ENCODE measurements at regions not wholly inside any gene's neighbourhood (a gene's known extent, or its start where the extent isn't known, plus 50 kb on each side); places are given as distances from the start of the nearest gene placed in this dataset.

DNA sequence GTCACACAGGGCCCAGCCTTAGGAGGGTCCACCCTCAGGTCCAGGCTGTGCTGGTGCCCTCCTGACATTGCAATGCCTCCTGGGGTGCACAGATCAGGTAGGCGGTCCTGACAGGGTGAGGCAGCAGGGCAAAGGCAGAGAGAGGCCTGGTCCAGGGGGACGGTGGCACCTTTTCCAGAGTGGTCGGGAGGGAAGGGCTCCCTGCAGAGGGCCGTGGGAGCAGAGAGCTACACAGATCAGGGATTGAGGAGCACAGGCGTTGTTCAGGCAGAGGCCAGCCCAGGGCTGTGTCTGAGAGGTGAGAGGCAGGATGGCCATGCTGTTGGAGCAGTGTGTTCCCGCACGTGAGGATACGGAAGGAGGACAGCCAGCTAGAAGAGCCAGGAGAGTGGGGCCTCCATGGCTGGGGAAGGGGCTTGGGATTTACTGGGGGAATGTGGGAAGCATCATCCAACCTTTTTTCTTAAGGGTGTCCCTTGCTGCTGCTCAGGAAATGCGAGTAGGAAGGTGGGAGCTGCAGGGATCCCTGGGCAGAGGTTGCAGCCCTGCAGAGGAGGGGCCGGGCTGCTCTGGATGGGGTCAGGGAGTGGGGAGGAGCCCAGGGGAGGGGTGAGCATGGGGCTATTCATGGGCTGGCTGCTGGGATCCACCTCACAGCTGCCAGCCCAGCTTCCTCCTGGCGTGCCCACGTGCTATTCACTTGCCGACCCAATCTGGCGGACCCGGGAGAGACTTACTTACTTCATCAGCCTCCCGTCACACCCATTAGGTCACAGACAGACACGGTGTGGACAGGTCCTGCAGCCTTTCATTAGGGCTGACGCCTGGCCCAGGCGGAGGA is 1516.4 kb downstream of the TBC1D22A start:
- no peak for DNase-seq

DNA sequence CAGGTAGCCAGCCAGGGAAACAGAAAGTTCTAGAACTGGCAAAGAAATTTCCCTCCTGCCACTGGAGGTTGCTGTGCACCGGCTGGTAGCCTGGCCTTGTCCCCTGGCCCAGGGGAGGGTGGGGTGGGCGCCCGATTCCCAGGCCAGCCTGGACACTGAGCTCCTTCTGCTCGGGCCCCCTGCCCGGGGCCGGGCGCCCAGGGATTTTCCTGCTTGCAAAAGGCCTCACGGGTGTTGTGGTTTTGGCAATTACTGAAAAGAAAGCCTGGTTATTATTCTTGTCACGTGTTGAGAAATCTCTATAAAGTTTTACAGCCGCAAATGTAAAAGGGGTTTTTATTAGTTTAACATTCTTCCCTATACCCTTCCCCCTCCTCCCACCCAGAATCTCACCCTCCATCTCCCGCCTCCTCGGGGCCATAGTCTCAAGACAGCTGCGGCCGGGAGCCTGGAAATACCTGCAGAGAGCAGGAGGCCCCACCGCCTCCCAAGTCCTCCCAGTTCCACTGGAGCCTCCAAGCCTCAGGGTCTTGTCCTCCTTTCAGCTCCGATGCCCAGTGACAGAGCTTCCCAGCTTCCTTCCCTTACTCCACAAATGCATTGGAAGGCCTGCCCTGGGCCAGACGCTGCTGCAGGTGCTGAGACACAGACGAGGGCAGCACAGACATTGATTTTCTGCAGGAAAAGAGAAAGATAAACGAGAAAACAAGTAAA is 1515.6 kb downstream of the TBC1D22A start:
- DNase-seq: no peak

DNA sequence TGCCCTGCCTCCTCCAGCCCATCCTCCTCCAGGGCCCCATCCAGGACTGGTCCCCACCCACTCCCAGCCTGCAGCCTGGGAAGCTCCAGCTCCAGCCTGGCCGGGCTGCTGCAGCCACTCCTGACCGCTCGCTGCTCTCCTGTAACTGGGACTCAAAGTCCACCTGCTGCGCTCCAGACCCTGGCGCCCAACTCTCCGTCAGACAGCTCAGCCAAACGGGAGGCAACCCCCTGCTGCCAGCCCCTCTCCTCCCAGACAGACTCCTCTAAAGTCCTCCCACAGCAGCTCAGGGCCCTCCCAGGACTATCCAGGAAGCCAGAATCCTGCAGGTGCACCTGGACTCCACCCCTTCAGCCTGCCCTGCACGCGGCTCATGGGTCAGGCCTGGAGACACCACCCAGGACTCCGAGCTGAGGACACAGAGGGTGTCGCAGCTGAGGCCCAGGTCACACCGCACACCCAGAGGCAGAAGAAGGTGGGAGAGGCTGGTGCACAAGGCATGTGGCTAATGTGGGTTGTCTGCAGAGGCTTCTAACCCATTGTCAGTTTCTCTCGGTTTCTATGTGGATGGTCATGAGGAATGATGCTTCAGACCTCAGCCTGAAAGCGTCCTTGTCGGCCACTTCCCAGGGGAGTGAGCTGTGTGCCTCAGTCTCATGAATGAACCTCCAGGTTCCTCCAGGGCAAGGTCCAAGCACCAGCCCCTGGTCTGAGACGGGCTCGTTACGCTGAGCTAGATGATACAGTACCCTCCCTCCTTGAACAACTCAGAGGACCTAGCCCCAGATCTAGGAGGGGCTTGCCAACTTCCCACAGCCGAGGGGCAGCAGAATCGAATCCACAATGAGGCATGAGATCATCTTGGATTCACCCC is 1514.8 kb downstream of the TBC1D22A start:
- DNase-seq: no peak

DNA sequence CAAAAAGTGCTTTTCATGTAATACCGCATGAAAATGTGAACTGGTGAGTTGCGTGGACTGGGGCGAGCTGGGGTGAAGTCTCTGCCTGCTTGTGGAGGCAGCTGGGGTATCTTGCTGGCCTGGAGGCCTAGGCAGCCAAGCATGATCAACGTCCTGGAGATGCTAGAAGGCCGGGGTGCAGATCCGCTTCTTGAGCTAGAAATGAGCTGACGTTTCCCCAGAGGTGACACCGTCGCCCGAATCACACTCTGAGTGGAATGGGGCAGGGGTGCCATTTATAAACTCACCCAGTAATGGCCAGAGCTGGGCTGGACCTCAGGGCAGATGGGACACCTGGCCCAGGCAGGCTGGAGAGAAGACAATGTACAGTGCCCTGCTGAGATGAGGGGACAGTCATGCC is 1513.0 kb downstream of the TBC1D22A start:
- DNase-seq: no peak

DNA sequence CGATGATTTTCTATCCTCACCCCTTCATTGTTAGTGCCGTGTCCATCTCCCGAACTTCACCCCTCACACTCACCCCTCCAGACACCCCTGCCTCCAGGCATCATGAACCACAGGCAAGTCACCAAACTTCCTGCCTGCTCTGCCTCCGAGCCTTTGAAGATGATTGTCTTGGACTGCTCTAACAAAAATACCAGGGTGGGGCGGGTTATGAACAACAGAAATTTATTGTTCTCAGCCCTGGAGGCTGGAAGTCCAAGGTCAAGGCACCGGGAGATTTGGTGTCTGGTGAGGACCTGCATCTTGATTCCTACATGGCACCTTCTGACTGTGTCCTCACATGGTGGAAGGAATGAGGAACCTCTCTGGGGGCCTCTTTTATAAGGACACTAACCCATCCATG is 1508.3 kb downstream of the TBC1D22A start:
- no peak for DNase-seq

DNA sequence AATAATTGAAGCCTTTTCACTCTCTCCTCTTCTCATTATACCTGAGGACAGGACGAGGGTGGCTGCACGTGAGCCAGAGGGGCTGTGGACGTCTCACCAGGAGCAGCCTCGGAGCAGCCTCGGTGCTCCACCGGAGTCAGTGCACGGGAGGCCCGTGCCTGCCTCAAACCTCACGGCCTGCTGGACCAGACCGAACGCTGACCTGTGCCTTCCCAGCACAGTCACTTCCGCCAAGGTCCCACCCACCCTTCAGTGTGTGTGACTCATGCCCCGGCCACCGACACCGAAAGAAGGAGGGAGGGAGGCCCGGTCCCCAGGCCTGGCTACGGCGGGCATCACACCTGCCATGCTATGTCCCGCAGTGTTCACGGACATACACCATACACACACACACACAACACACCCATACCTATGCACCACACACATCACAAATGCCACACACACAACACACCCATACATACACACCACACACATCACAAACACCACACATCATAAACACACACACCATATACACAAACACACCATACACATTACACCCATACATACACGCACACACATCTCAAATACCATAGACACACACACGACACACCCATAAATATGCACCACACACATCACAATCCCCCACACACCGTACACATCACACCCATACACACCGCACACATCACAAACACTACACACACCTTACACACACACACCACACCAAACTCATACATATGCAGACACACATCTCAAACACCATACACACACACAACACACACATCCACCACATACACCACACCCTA is 1506.5 kb downstream of the TBC1D22A start:
- DNase-seq: no peak

DNA sequence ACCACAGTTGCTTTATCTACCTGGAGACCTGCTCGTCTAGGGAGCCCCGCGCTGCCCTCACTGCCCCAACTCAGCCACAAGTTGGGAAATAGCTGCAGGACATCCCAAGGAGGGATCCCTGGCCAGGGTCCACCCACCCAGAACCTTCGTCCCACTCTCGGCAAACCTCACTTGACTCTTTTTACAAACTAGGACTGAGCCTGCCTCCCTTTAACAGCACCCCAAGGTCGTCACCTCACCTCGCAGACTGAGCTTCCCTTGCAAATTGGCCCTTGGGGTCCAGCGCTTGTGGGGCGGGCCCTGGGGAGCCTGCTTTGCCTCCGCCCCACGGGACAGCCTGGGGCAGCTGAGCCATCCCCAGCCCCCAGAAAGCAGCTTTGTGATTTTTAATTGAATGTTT is 1505.8 kb downstream of the TBC1D22A start:
- DNase-seq: no peak

DNA sequence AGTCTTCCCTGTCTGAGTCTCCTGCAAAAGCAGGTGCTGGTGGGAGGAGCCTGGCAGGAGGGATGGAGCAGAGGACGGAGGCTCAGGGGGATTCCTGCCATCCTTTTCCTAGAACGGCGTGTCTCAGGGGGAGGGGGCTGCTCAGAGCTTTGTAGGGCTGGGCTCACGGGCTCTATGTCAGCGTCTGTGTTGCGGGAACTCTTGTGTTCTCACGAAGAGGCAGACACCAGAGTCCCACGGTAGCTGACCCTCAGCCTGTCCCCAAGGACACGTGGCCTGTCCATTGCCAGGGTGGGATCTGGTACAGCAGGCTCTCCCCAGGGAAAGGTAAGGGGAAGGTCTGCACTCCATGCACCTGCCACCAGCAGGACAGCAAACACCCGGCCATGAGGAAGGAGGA is 1505.2 kb downstream of the TBC1D22A start:
- DNase-seq: no peak

DNA sequence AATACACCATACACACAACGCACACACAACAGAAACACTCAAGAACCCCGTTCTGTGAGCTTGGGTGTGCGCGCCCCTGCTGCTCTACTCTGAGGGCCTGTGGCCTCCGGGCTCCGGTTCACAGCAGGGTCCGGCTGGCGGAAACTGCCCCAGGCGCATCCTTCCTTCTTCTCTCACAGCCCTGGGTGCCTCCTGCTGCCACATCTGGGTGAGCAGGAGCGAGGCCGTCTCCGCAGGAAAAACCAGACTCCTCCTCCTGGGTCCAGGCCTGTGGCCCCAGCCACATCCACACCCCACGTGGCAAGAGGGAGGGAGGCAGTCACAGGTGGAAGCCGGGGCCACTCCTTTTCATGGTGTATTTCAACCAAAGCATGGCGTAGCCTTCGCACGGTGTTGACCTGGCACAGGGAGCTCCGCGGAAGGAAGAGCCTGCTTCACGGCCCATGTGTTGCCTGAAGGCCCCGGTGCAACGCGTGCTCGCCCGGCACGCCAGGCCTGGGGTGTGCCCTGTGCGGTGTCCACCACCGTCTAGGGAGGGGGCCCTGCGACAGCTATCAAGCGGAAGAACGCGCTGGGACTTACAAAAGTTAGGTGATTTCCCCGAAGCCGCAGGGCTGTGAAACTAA is 1502.7 kb downstream of the TBC1D22A start:
- DNase-seq: no peak

DNA sequence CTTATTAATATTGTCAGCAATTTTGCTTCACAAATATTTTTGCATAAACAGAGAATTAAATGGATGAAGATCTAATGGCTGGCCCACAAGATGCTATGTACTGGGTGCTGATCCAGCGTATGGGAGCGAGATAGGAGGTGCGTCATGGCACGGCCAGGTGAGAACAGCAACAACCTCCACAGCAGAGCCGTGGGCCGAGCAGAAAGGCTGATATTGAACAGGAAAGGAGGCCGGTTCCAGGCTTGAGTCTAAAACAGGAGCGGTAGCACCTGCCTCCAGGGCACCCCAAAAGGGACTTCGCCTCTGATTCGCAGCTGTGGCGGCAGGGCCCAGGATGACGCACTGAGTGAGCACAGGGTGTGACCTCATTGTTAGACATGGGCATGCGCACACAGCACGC is 1502.1 kb downstream of the TBC1D22A start:
- no peak for DNase-seq

DNA sequence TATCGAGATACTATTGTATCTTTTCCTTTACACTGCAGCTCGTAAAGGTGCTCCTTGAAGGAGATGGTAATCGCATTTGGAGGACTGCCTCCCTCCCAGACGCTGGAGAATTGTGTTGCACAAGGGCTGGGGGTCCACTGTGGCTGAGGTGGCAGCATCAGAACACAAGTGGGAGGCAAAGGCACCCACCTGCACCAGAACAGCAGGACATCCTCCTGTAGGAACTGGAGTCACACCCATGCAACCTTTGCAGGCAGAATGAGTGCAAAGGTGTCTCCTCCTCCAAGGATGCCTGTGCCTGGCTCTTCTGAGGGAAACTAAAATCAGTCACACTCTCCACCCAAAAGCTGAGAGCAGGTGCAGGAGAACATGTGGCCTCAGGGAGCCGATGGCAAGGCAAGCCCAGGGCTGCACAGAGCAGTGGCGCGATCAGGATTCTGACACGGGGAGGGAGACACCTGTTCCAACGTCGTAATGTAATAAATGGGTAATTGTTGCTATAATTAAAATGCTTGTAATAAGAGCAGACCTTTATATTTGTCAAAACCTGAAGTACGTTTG is 1501.4 kb downstream of the TBC1D22A start:
- no peak for DNase-seq

DNA sequence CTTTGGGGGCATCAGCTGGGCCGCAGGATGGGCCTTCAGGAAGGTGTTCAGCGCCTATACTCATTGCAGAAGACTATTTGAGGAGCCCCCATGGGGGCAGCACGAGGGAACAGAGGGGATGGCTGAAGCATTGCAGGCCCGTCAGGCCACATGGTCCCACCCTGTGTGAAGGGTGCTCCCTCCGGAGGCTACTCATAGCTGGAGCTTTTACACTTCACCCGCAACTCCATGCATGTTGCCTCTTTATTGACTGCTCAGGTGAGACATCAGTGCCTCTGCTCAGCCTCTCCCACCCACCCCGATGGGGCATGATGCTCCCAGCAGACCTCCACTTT is 1500.9 kb downstream of the TBC1D22A start:
- no peak for DNase-seq

DNA sequence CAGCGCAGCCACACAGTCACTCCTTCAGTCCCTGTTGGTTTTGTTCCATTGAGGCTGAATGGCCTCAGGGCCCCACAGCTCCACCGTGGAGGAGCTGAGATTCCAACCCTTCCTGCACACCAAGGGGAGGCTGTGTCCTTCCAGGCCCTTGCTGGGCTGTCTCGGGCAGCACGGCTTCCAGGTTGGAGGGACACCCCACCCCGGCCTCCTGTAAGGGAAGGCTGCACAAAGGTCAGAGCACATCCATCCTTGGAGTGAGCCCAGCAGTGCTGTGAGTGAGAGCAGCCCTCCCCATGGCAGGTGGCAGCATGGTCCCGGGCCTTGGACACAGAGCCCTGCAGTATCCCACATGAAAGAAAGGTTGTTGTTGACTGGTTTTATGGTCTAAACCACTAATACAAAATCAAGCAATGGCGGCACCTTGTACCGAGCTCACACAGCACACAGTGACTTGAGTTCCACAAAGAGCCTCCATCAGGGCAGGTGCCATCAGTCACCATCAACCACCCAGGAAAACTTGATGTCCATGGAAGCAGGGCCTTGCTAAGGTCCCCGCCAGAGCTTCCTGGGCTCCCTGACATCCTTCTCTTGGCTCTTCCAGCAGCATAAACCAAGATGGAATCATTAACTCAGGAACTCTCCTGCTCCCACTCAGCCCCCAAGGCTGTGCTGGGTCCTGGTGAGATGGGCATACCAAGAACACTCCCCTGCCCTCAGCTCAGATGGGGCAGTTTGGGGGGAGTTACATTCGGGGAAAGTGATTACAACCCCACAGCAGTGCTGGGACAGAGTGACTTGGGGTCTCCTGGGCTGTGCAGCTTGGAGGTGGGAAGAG is 1500.4 kb downstream of the TBC1D22A start:
- DNase-seq: no peak

DNA sequence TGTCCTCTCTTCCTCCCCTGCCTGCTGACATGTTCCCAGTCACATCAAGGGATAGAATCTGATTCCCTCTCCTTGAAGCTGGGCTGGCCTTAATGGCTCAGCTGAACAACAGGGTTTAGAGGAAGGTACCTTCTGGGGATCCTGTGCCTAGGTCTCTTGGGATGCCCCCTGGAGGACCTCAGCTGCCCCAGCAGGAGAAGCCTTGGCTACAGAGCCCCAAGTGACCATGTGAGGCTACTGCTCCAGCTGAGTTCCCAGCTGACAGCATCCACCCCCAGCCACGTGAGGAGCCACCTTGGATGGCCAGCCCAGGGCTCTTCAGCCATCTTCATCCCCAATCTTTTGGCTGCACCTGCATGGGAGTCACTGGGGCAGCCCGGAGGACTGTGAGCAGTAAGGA is 1499.3 kb downstream of the TBC1D22A start:
- DNase-seq: no peak

DNA sequence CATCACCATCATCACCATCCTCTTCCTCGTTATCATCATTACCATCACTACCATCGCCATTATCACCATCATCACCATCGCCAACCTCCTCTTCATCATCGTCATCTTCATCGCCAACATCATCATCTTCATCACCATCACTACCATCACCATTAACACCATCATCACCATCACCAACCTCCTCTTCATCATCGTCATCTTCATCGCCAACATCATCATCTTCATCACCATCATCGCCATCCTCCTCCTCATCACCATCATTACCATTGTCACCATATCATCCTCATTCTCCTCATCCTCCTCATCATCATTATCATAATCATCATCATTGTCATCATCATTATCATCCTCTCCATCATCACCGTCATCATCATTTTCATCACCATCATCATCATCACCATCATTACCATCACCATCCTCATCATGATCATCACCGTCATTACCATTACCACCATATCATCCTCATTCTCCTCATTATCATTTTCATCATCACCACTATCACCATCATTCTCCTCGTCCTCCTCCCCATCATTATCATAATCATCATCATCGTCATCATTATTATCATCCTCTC is 1498.7 kb downstream of the TBC1D22A start:
- no peak for DNase-seq

DNA sequence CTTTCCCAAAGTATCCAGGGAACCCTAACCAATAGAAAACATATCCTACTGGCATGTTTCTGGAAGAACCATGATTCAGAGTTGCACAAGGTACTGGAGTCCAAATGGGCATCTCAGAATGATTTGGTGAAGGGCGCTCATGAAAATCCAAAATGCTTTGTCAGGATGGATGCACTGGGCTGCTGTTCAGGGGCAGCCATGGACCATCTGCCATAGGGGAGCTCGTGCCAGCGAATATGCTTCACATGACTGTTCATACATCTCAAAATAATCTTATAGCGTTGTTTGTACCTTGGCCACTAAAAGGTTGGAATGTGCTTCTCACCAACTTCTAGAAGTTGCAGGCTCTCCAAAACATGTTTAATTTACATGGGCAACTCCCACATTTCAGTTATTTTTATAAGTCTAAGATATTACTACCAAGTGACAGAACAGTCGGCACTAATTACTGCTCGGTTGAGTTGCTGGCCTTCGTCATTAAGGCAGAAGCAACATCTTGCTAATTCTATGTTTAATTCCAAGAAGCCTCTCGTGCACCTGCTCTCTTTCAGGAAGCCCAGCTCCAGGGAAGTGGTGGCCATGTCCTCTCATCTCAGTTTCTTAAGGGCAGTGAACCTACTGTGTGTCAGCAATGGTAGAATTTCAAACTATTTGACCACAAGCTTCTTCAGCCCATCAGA is 1497.7 kb downstream of the TBC1D22A start:
- no peak for DNase-seq

DNA sequence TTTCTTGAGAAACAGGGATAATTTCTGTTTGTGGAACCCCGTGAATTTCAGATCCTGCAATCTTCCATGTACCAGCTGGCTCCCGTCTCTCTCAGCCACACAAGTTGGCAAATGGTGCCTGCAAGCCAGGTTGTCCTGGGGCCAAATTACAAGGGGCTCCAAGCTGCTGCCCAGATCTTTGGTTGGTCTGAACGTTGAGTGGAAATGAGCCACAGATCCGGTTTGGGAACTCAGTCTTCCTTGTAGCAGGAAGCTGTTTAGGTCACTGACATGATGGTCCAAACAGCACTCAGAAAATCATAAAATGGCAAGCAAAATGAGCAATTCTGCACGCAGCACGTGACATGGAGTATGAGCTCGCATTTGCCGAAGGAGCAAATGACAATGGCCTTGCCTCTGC is 1496.4 kb downstream of the TBC1D22A start:
- no peak for DNase-seq

DNA sequence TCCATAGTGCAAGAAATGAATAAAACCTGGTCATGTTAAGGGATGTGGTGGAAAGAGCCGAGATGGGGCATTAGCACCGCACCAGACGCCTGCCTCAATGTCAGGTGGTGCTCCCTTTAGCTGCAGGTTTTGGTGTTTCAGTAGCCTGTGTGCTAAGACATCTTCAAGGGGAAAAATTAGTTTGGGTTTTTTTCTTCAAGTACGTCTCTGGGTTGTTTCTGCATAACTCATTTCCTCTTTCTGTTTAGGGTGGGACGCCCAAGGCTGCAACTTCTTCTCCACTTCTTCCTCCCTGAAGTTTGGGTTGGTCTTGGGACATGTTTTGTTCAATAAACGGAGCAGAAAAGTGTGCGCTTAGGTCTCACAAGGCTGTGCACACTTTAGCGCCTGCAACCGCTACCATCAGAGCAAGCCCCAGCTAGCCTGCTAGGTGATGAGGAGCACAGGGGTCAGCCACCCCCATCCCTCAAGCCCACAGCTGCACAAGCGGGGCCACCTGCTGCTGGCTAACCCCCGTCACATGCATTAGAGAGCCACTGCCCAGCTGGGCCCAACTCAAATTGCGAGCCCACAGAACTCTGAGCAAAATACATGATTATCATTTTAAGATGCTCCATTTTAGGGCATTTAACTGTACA is 1495.7 kb downstream of the TBC1D22A start:
- no peak for DNase-seq

DNA sequence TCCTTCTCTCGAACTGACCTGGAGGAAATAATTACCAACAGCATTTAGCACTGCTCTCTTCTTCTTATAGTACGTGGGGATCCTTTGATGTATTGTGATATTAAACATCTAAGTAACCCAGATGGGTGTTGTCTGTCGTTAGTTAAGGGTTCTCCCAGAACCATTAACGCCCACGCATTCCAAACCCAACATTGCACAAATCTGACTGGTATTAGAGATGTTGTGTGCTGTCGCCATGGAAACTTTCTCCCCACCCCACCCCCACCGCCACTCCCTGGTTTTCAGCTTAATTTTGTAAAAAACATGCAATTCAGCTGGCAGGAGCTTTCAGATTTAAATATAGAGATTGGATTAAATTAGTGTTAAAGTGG is 1495.2 kb downstream of the TBC1D22A start:
- no peak for DNase-seq
